HCT116 (cell line): ENCODE measurements at regions not wholly inside any gene's neighbourhood (a gene's known extent, or its start where the extent isn't known, plus 50 kb on each side); places are given as distances from the start of the nearest gene placed in this dataset.

Source experiments
- ATAC-seq: fragments of 200-7000 bp; cut with Tn5 transposase; 2 replicates; pipeline ENCODE4 v1.9.1; 2020; ENCODE audit warnings: mild to moderate bottlenecking, moderate library complexity
- BruUV-seq: library from RNA; stranded (reverse); fragments of 400-500 nt; replicated peaks from 2 replicates; lab custom pipeline; 2021; lab: Mats Ljungman, UMichigan
- CTCF ChIA-PET: fragments of 300-600 bp; sonication (Branson Sonifier 250); formaldehyde crosslinking; loops from one replicate; lab custom pipeline; 2021; ENCODE audit warnings: antibody characterized with exemption; lab: Charles Lee
- POLR2A ChIA-PET: fragments of 300-600, 350-600 bp; sonication (Branson Sonifier 250); formaldehyde crosslinking; loops from one replicate; lab custom pipeline; 2021; ENCODE audit warnings: antibody characterized with exemption; lab: Charles Lee
- RAD21 ChIA-PET, 2 experiments: fragments of 300-600 bp; sonication (Branson Sonifier 250); formaldehyde crosslinking; loops; one replicate each; lab custom pipeline; 2023; ENCODE audit warnings: low total read pairs in 2 of 2; ENCODE audit not compliant: uncharacterized antibody in 2 of 2, unreplicated experiment in 2 of 2, low non-redundant PET in 1 of 2; lab: Charles Lee
- DNase-seq: peaks from one replicate; pipeline ENCODE4 v3.0.0-alpha.2; 2010; ENCODE audit warnings: low read depth, low spot score
- H2AFZ ChIP-seq: fragments of 200-600 bp; shearing (Covaris generic), sonication (generic); 2 replicates; pipeline ENCODE4 v1.6.1; 2017; ENCODE audit warnings: low read depth, mixed run types, mixed read lengths, antibody characterized with exemption, low read length; ENCODE audit not compliant: poor library complexity, severe bottlenecking
- H3K27ac ChIP-seq: 2 replicates; pipeline ENCODE4 v1.5.1; 2012; ENCODE audit warnings: low read depth, low read length
- H3K27me3 ChIP-seq: fragments of 200-600 bp; sonication (generic); 2 replicates; pipeline ENCODE4 v1.6.1; 2016; ENCODE audit warnings: mixed run types, low read length, mixed read lengths; ENCODE audit not compliant: insufficient read depth
- H3K36me3 ChIP-seq, 2 experiments: fragments of 200-500 bp in 1 of 2; fragments of 200-600 bp in 1 of 2; sonication (Bioruptor generic) in 1 of 2; sonication (generic) in 1 of 2; 2 replicates each; pipeline versions ENCODE4 v1.5.1 to v1.6.1; 2014 to 2016; ENCODE audit warnings: low read length in 2 of 2, inconsistent platforms in 1 of 2, mixed read lengths in 1 of 2, mixed run types in 1 of 2; ENCODE audit not compliant: insufficient read depth in 2 of 2, control insufficient read depth in 1 of 2
- H3K4me1 ChIP-seq, 2 experiments: fragments of 200-600 bp in 1 of 2; sonication (generic) in 1 of 2; 2 replicates each; pipeline versions ENCODE4 v1.5.1 to v1.6.1; 2012 to 2017; ENCODE audit warnings: low read length in 2 of 2, inconsistent platforms in 1 of 2, mild to moderate bottlenecking in 1 of 2, mixed read lengths in 1 of 2, mixed run types in 1 of 2, moderate library complexity in 1 of 2; ENCODE audit not compliant: insufficient read depth in 2 of 2, control insufficient read depth in 1 of 2
- H3K4me2 ChIP-seq: fragments of 200-600 bp; sonication (generic); 2 replicates; pipeline ENCODE4 v1.6.1; 2017; ENCODE audit warnings: mixed run types, low read length, mixed read lengths
- H3K4me3 ChIP-seq, 2 experiments: fragments of 200-600 bp in 1 of 2; sonication (generic) in 1 of 2; replicated peaks in 1 of 2; 2 replicates each; pipeline ENCODE4 v1.5.1; 2011 to 2016; ENCODE audit warnings: low read length in 2 of 2, control low read depth in 1 of 2, low read depth in 1 of 2, mild to moderate bottlenecking in 1 of 2, mixed read lengths in 1 of 2, mixed run types in 1 of 2
- H3K79me2 ChIP-seq: fragments of 200-600 bp; sonication (generic); 2 replicates; pipeline ENCODE4 v1.6.1; 2017; ENCODE audit warnings: mild to moderate bottlenecking, mixed run types, low read length, moderate library complexity, mixed read lengths; ENCODE audit not compliant: insufficient read depth
- H3K9ac ChIP-seq: fragments of 200-600 bp; sonication (generic); 2 replicates; pipeline ENCODE4 v1.6.1; 2016; ENCODE audit warnings: low read length, mixed read lengths
- H3K9me2 ChIP-seq: fragments of 200-600 bp; sonication (generic), shearing (Covaris generic); 2 replicates; pipeline ENCODE4 v1.6.1; 2017; ENCODE audit warnings: mixed run types, mild to moderate bottlenecking, moderate library complexity; ENCODE audit not compliant: insufficient read depth
- H3K9me3 ChIP-seq, 2 experiments: fragments of 200-500 bp in 1 of 2; fragments of 200-600 bp in 1 of 2; sonication (Bioruptor generic) in 1 of 2; sonication (generic) in 1 of 2; 2 replicates each; pipeline ENCODE4 v1.6.1; 2014 to 2017; ENCODE audit warnings: low read length in 2 of 2, mixed read lengths in 2 of 2, inconsistent platforms in 1 of 2, low read depth in 1 of 2, mild to moderate bottlenecking in 1 of 2, mixed run types in 1 of 2, moderate library complexity in 1 of 2; ENCODE audit not compliant: control insufficient read depth in 1 of 2, insufficient read depth in 1 of 2
- H4K20me1 ChIP-seq: fragments of 200-600 bp; sonication (generic), shearing (Covaris generic); 2 replicates; pipeline ENCODE4 v1.6.1; 2017; ENCODE audit warnings: mixed run types, mild to moderate bottlenecking, moderate library complexity; ENCODE audit not compliant: insufficient read depth
- CTCF ChIP-seq, 3 experiments: fragments of 200-600 bp in 1 of 3; sonication (generic) in 1 of 3; IDR thresholded peaks in 2 of 3; conservative IDR thresholded peaks in 1 of 3; 2 replicates each; pipeline ENCODE4 v1.5.1; 2012 to 2017; ENCODE audit warnings: low read depth in 2 of 3, low read length in 2 of 3, antibody characterized with exemption in 1 of 3, borderline replicate concordance in 1 of 3, control low read depth in 1 of 3, mild to moderate bottlenecking in 1 of 3, mixed read lengths in 1 of 3, mixed run types in 1 of 3, moderate library complexity in 1 of 3; ENCODE audit not compliant: insufficient read depth in 1 of 3
- EGR1 ChIP-seq: IDR thresholded peaks from 2 replicates; pipeline ENCODE4 v1.6.1; 2012; ENCODE audit warnings: low read depth
- EZH2 ChIP-seq: fragments of 200-600 bp; sonication (generic); IDR thresholded peaks from 2 replicates; pipeline ENCODE4 v1.6.1; 2017; ENCODE audit warnings: antibody characterized with exemption, mixed run types
- EZH2phosphoT487 ChIP-seq: fragments of 200-600 bp; IDR thresholded peaks from 2 replicates; pipeline ENCODE4 v1.6.1; 2018; ENCODE audit warnings: antibody characterized with exemption, borderline replicate concordance
- JUND ChIP-seq: IDR thresholded peaks from 2 replicates; pipeline ENCODE4 v1.6.1; 2012
- POLR2AphosphoS5 ChIP-seq: IDR thresholded peaks from 2 replicates; pipeline ENCODE4 v1.6.1; 2011; ENCODE audit warnings: mild to moderate bottlenecking, low read depth, low read length, moderate library complexity
- RAD21 ChIP-seq: IDR thresholded peaks from 2 replicates; pipeline ENCODE4 v1.6.1; 2012; ENCODE audit warnings: low read depth, mild to moderate bottlenecking
- REST ChIP-seq: IDR thresholded peaks from 2 replicates; pipeline ENCODE4 v1.6.1; 2012; ENCODE audit warnings: low read depth
- SIN3A ChIP-seq: IDR thresholded peaks from 2 replicates; pipeline ENCODE4 v1.6.1; 2012; ENCODE audit warnings: low read depth
- SP1 ChIP-seq: IDR thresholded peaks from 2 replicates; pipeline ENCODE4 v1.6.1; 2012; ENCODE audit warnings: low read depth
- SRF ChIP-seq: IDR thresholded peaks from 2 replicates; pipeline ENCODE4 v1.6.1; 2012; ENCODE audit warnings: low read depth
- TCF7L2 ChIP-seq: IDR thresholded peaks from 2 replicates; pipeline ENCODE4 v1.7.0; 2011; ENCODE audit warnings: borderline replicate concordance, inconsistent platforms; ENCODE audit not compliant: insufficient read depth, insufficient read length; ENCODE audit errors: extremely low read depth
- YY1 ChIP-seq: IDR thresholded peaks from 2 replicates; pipeline ENCODE4 v1.6.1; 2011; ENCODE audit warnings: low read length, low read depth, moderate library complexity, mild to moderate bottlenecking; ENCODE audit not compliant: insufficient replicate concordance; ENCODE audit errors: extremely low read depth
- intact Hi-C: fragments of 100-400 bp; cut with micrococcal nuclease; formaldehyde crosslinking; loops from 2 replicates; pipeline ENCODE4 v1.10.0; 2022

GRCh38 chr2:12858786-12859185, 142.1 kb downstream of the TRIB2 start (continued):
- TF ChIP-seq POLR2AphosphoS5, result no peak

- ChIA-PET POLR2A (no interaction called here), CTCF (no interaction called here), RAD21 (no interaction called here)
- Histone ChIP-seq H3K79me2 (no peaks in the 10 kb centered on the region), H4K20me1 (no peaks in the 10 kb centered on the region), H3K36me3 (no peaks in the 10 kb centered on the region), H3K9me3 (peaks cover 8 to 12% of the 10 kb centered on the region in 2 experiments; a peak in 2 of 4 replicates), H3K4me3 (no peak overlapping the region), H3K4me1 (peaks cover 0 to 10% of the 10 kb centered on the region in 2 experiments; a peak in 2 of 4 replicates), H3K27ac (no peak overlapping the region), H3K9me2 (no peaks in the 10 kb centered on the region), H3K27me3 (no peaks in the 10 kb centered on the region), H3K4me2 (no peak overlapping the region), H3K9ac (no peak overlapping the region), H2AFZ (no peak overlapping the region)
- DNase-seq, result no peak
- no peak for TF ChIP-seq EGR1
- intact Hi-C loops, result no loop called here
- BruUV-seq, result no TSS peak
- ATAC-seq, result no peak
Observed at GRCh38 chr2:12861344-12861930, 144.7 kb downstream of the TRIB2 start.

GRCh38 chr2:12862541-12862940, 145.8 kb downstream of the TRIB2 start:
- BruUV-seq, result no TSS peak
- Histone ChIP-seq H3K79me2 (no peaks in the 10 kb centered on the region), H2AFZ (no peak overlapping the region), H3K4me3 (no peak overlapping the region), H3K27me3 (no peaks in the 10 kb centered on the region), H3K4me1 (no peaks in the 10 kb centered on the region), H3K9me2 (no peaks in the 10 kb centered on the region), H3K9ac (no peak overlapping the region), H3K36me3 (no peaks in the 10 kb centered on the region), H3K27ac (no peak overlapping the region), H3K9me3 (peaks cover 8 to 12% of the 10 kb centered on the region in 2 experiments; a peak in 2 of 4 replicates), H4K20me1 (no peaks in the 10 kb centered on the region), H3K4me2 (no peak overlapping the region)
- ChIA-PET CTCF (no interaction called here), RAD21 (no interaction called here), POLR2A (no interaction called here)
- DNase-seq (no peak), ATAC-seq (no peak)
- intact Hi-C loops, result no loop called here
- TF ChIP-seq EZH2phosphoT487 (no peak), CTCF (IDR thresholded peaks at IDR 0.05 in 2 of 3, conservative IDR thresholded peaks at IDR 0.05 in 1 of 3; ENCODE audit: borderline replicate concordance in 1 of 3, insufficient read depth in 1 of 3, low read depth in 2 of 3, low read length in 2 of 3) (no peak), SIN3A (no peak), REST (no peak), SP1 (no peak), YY1 (no peak), EZH2 (no peak), SRF (no peak), TCF7L2 (no peak), POLR2AphosphoS5 (no peak), JUND (no peak), RAD21 (no peak)
